Ovary (tissue), 7 donors: ENCODE measurements at regions not wholly inside any gene's neighbourhood (a gene's known extent, or its start where the extent isn't known, plus 50 kb on each side); places are given as distances from the start of the nearest gene placed in this dataset.

Experiments used
- DNase-seq, 5 donors: peaks; one replicate each; pipeline ENCODE4 v3.0.0-alpha.2; 2019 to 2020
- H3K27ac ChIP-seq, 2 donors: fragments of 200-600 bp; one replicate each; pipeline versions ENCODE4 v1.5.1 to v1.8.0; 2019 to 2022
- H3K27me3 ChIP-seq: fragments of 200-600 bp; one replicate; pipeline ENCODE4 v1.8.0; 2022
- H3K36me3 ChIP-seq: fragments of 200-600 bp; sonication (generic); one replicate; pipeline ENCODE4 v1.5.1; 2019
- H3K4me1 ChIP-seq: one replicate; pipeline ENCODE4 v1.8.1; 2013; ENCODE audit warnings: mild to moderate bottlenecking, moderate library complexity; ENCODE audit not compliant: insufficient read depth
- H3K4me3 ChIP-seq: fragments of 200-600 bp; sonication (generic); one replicate; pipeline ENCODE4 v1.5.1; 2017
- H3K9me3 ChIP-seq, 2 donors: fragments of 200-600 bp in 1 of 2; sonication (generic) in 1 of 2; one replicate each; pipeline versions ENCODE4 v1.5.1 to v1.8.1; 2013 to 2019; ENCODE audit warnings: mild to moderate bottlenecking in 1 of 2, moderate library complexity in 1 of 2
- EP300 ChIP-seq: sonication (generic); formaldehyde crosslinking; IDR thresholded peaks from one replicate; pipeline ENCODE4 v1.6.1; 2017; ENCODE audit warnings: antibody characterized with exemption
- POLR2A ChIP-seq: fragments of 450-650 bp; IDR thresholded peaks from one replicate; pipeline ENCODE4 v1.6.1; 2017; ENCODE audit warnings: antibody characterized with exemption, mild to moderate bottlenecking, moderate library complexity
- WGBS, 3 donors: extraction: QIAGEN DNeasy Blood & Tissue Kit in 1 of 3; methylation state at CpG; one replicate each; pipeline versions ENCODE4 v1.1.5 to v1.1.7; 2013 to 2017; 5-methylcytosine and 5-hydroxymethylcytosine counted together
- intact Hi-C, 4 donors: fragments of 100-400 bp; cut with DNase I; formaldehyde crosslinking; loops; one replicate each; pipeline versions ENCODE4 v1.11.0 to v1.15.1; 2022 to 2023
- TF ChIP-seq, protein P1 (sequence below), 3 donors: fragments of 450-650 bp in 2 of 3; fragments of 200-600 bp in 1 of 3; IDR thresholded peaks; one replicate each; pipeline versions ENCODE4 v1.5.1 to v1.8.0; 2016 to 2022; ENCODE audit warnings: antibody characterized with exemption in 3 of 3, mild to moderate bottlenecking in 1 of 3
- donor health status: DM: no; HTN: no; CAD: no; lungs with moderate emphysema.
- donor health status: DM: no; HTN: no; CAD: no.
- donor health status: Bipolar disorder and iron deficiency.
- donor health status: DM: no; HTN: no; CAD: no.
- donor health status: DM: yes; HTN: yes; CAD: no.

DNA sequence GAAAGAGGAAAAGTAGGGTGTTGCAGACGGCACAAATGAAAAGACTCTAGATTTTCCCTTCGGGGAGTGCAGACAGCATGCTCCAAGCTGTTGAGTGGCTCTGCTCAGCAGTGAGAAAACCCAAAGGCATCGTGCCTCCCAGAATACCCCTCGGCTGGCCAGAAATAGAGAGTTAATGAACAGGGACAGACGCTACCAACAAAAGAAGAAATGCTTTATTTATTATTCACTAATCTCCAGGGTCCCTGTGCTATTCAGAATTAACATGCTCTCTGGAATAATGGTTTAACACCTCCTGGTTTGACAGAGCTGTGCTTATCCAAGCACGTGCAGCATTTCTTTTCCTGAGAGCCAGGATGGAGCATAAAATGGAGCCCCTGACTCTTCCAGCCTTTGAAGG is 82.3 kb downstream of the AQP4 start:
- H3K27ac ChIP-seq, result no peak overlapping the region
- TF ChIP-seq, protein P1, sequence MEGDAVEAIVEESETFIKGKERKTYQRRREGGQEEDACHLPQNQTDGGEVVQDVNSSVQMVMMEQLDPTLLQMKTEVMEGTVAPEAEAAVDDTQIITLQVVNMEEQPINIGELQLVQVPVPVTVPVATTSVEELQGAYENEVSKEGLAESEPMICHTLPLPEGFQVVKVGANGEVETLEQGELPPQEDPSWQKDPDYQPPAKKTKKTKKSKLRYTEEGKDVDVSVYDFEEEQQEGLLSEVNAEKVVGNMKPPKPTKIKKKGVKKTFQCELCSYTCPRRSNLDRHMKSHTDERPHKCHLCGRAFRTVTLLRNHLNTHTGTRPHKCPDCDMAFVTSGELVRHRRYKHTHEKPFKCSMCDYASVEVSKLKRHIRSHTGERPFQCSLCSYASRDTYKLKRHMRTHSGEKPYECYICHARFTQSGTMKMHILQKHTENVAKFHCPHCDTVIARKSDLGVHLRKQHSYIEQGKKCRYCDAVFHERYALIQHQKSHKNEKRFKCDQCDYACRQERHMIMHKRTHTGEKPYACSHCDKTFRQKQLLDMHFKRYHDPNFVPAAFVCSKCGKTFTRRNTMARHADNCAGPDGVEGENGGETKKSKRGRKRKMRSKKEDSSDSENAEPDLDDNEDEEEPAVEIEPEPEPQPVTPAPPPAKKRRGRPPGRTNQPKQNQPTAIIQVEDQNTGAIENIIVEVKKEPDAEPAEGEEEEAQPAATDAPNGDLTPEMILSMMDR (IDR thresholded peaks at IDR 0.05), result no peak
- TF ChIP-seq POLR2A (no peak), EP300 (no peak)
- no peaks in the 10 kb centered on the region for H3K4me1 ChIP-seq
- WGBS, 3 donors, result 82 to 90% (median 88%) methylated on average over 6 of the region's 6 CpGs
- no peaks in the 10 kb centered on the region for H3K27me3 ChIP-seq
- H3K9me3 ChIP-seq, result no peaks in the 10 kb centered on the region
- intact Hi-C loops, result no loop called here
- no peak for DNase-seq
- H3K4me3 ChIP-seq, result no peak overlapping the region
- no peaks in the 10 kb centered on the region for H3K36me3 ChIP-seq

GRCh38 chr18:26780520-26781325 is 84.8 kb downstream of the AQP4 start:
- Histone ChIP-seq H3K9me3 (no peaks in the 10 kb centered on the region), H3K27me3 (no peaks in the 10 kb centered on the region), H3K4me1 (no peaks in the 10 kb centered on the region), H3K36me3 (no peaks in the 10 kb centered on the region), H3K4me3 (no peak overlapping the region), H3K27ac (no peak overlapping the region)
- 60 to 63% (median 60%) methylated on average over 5 of the region's 5 CpGs for WGBS, 3 donors
- intact Hi-C loops, result no loop called here
- DNase-seq, result no peak
- no peak for TF ChIP-seq POLR2A
- no peak for TF ChIP-seq EP300
- TF ChIP-seq, protein P1 (IDR thresholded peaks at IDR 0.05), result no peak

DNA sequence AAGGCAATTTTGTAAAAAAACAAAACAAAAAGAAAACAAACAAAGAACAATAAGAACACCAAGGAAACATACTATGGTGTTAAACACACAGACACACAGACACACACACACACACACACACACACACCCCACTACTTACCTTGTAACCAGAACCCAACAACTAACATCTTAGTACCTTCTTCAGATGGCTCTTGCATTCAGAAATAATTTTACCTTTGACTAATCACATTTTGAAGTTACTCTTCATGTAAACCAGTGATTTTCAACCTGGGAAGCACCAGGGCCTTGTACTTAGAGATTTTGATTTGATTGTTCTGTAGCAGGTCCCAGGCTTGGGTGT is 87.5 kb downstream of the AQP4 start:
- intact Hi-C loops, result no loop called here
- H3K27me3 ChIP-seq, result no peaks in the 10 kb centered on the region
- no peak overlapping the region for H3K4me3 ChIP-seq
- no peaks in the 10 kb centered on the region for H3K36me3 ChIP-seq
- no peaks in the 10 kb centered on the region for H3K4me1 ChIP-seq
- TF ChIP-seq POLR2A (no peak), EP300 (no peak)
- TF ChIP-seq, protein P1 (IDR thresholded peaks at IDR 0.05), result no peak
- no peaks in the 10 kb centered on the region for H3K9me3 ChIP-seq
- DNase-seq, result no peak
- H3K27ac ChIP-seq, result no peak overlapping the region

DNA sequence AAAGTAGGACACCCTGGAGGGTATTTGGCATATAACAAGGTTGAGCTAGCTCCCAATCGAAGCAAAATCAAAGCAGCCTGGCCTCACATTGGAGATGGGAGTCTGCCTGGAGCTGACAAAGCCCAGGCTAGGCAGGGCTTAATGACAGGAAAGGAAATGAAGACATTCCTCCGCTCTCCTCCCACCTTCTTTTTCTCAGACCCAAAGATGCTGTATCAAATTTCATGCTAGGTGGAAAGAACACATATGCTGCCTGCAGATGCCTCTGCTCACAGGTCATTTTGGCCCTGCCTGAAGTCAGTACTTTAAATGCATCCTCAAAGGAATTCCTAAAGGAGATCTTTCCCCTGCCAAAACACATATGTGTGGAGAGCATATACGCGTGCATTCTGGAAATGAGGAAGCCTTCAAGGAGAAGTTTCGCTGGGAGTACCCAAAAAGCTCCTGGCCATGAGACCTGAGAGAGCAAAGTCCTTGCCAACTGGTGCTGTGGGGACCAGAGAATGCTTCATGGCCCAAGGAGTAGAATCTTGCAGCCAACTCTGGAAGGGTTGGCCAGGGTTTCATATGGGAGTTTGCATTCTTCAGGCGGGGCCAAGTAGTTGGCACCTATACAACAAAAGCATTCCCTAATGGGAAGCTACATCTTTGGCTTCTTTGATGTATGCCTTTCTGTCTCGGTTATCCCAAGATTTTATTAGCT is 88.0 kb downstream of the AQP4 start:
- Histone ChIP-seq H3K4me1 (no peaks in the 10 kb centered on the region), H3K27ac (no peak overlapping the region), H3K27me3 (no peaks in the 10 kb centered on the region), H3K9me3 (no peaks in the 10 kb centered on the region), H3K36me3 (no peaks in the 10 kb centered on the region), H3K4me3 (no peak overlapping the region)
- 20 to 39% (median 23%) methylated on average over 7 of the region's 7 CpGs for WGBS, 3 donors
- DNase-seq, result no peak
- intact Hi-C loops, result no loop called here
- TF ChIP-seq EP300 (no peak), POLR2A (no peak)
- TF ChIP-seq, protein P1 (IDR thresholded peaks at IDR 0.05), result no peak
